NT2/D1 (cell line): ENCODE measurements at regions not wholly inside any gene's neighbourhood (a gene's known extent, or its start where the extent isn't known, plus 50 kb on each side); places are given as distances from the start of the nearest gene placed in this dataset.

Experiments used
- DNase-seq: peaks from one replicate; pipeline ENCODE4 v3.0.0-alpha.2; 2011; ENCODE audit warnings: low read depth, low spot score
- H3K27me3 ChIP-seq: 2 replicates; pipeline ENCODE4 v1.6.0; 2011; ENCODE audit warnings: mild to moderate bottlenecking; ENCODE audit not compliant: insufficient read length, insufficient read depth
- H3K36me3 ChIP-seq: 2 replicates; pipeline ENCODE4 v1.6.1; 2011; ENCODE audit warnings: mild to moderate bottlenecking, low read length, mixed read lengths; ENCODE audit not compliant: insufficient read depth, insufficient read length
- H3K4me1 ChIP-seq: 2 replicates; pipeline ENCODE4 v1.5.1; 2011; ENCODE audit not compliant: insufficient read depth, insufficient read length
- H3K4me3 ChIP-seq: 2 replicates; pipeline ENCODE4 v1.5.1; 2011; ENCODE audit warnings: low read depth; ENCODE audit not compliant: insufficient read length
- H3K9ac ChIP-seq: 2 replicates; pipeline ENCODE4 v1.6.0; 2011; ENCODE audit warnings: low read depth; ENCODE audit not compliant: insufficient read length
- H3K9me3 ChIP-seq: 2 replicates; pipeline ENCODE4 v1.5.1; 2011; ENCODE audit warnings: mild to moderate bottlenecking, low read length; ENCODE audit not compliant: insufficient read depth
- SUZ12 ChIP-seq: IDR thresholded peaks from 2 replicates; pipeline ENCODE4 v1.6.1; 2011; ENCODE audit not compliant: insufficient read length, insufficient read depth; ENCODE audit errors: extremely low read depth
- YY1 ChIP-seq: IDR thresholded peaks from 2 replicates; pipeline ENCODE4 v1.6.1; 2011; ENCODE audit not compliant: insufficient read length, insufficient read depth
- ZNF274 ChIP-seq: IDR thresholded peaks from 2 replicates; pipeline ENCODE4 v1.6.1; 2011; ENCODE audit warnings: mild to moderate bottlenecking, low read depth, low read length

GRCh38 chr3:53957831-53958230 lies 66.2 kb upstream of the SELENOK start:
- Histone ChIP-seq H3K27me3 (no peaks in the 10 kb centered on the region), H3K36me3 (no peaks in the 10 kb centered on the region), H3K4me1 (no peaks in the 10 kb centered on the region), H3K9me3 (0 out of 2 replicates have a peak, but pooled peaks cover 5% of the 10 kb centered on the region), H3K9ac (no peak overlapping the region), H3K4me3 (no peak overlapping the region)
- DNase-seq: no peak
- TF ChIP-seq SUZ12 (no peak), ZNF274 (no peak), YY1 (no peak)

GRCh38 chr3:53956586-53956985 lies 64.9 kb upstream of the SELENOK start:
- no peaks in the 10 kb centered on the region for H3K4me1 ChIP-seq
- DNase-seq: no peak
- TF ChIP-seq ZNF274 (no peak), YY1 (no peak), SUZ12 (no peak)

GRCh38 chr3:53949541-53949940 lies 57.9 kb upstream of the SELENOK start:
- no peaks in the 10 kb centered on the region for H3K4me1 ChIP-seq
- H3K9me3 ChIP-seq: peaks cover 36% of the 10 kb centered on the region
- no peaks in the 10 kb centered on the region for H3K27me3 ChIP-seq
- no peaks in the 10 kb centered on the region for H3K36me3 ChIP-seq
- no peak overlapping the region for H3K9ac ChIP-seq
- DNase-seq: no peak
- TF ChIP-seq YY1 (no peak), ZNF274 (no peak), SUZ12 (no peak)
- H3K4me3 ChIP-seq: no peak overlapping the region

More at GRCh38 chr3:53956586-53956985, 64.9 kb upstream of the SELENOK start:
- no peak overlapping the region for H3K4me3 ChIP-seq
- no peaks in the 10 kb centered on the region for H3K36me3 ChIP-seq
- H3K9me3 ChIP-seq: 0 out of 2 replicates have a peak, but pooled peaks cover 5% of the 10 kb centered on the region
- no peak overlapping the region for H3K9ac ChIP-seq
- H3K27me3 ChIP-seq: no peaks in the 10 kb centered on the region

GRCh38 chr3:53948174-53948573 lies 56.5 kb upstream of the SELENOK start:
- no peak overlapping the region for H3K9ac ChIP-seq
- no peak overlapping the region for H3K4me3 ChIP-seq
- no peak for DNase-seq
- H3K9me3 ChIP-seq: peaks cover 36% of the 10 kb centered on the region
- TF ChIP-seq ZNF274 (no peak), YY1 (no peak), SUZ12 (no peak)
- H3K4me1 ChIP-seq: no peaks in the 10 kb centered on the region
- no peaks in the 10 kb centered on the region for H3K27me3 ChIP-seq
- no peaks in the 10 kb centered on the region for H3K36me3 ChIP-seq

DNA sequence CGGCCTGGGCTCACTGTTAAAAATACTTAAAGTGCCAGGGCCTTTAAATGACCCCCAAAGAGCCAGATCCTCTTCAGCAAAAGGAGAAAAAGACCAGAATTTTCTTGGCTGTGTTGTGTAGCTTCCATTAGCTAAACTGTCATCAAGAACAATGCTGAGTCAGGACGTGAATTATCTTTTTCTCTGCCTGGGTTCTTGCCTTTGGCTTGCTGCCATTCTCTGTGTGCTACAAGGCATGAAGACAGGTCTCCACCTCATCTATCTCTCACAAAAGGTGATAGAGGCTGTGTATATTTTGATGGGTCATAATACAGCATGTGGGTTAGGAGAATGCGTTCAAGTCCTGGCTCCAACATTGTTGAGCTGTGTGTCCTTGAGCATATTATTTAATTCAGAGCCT lies 52.4 kb upstream of the SELENOK start:
- no peaks in the 10 kb centered on the region for H3K27me3 ChIP-seq
- no peak overlapping the region for H3K9ac ChIP-seq
- no peak for TF ChIP-seq YY1
- TF ChIP-seq ZNF274: no peak
- TF ChIP-seq SUZ12: no peak
- H3K36me3 ChIP-seq: no peaks in the 10 kb centered on the region
- H3K4me1 ChIP-seq: no peaks in the 10 kb centered on the region
- DNase-seq: no peak
- peaks cover 36% of the 10 kb centered on the region for H3K9me3 ChIP-seq
- no peak overlapping the region for H3K4me3 ChIP-seq

DNA sequence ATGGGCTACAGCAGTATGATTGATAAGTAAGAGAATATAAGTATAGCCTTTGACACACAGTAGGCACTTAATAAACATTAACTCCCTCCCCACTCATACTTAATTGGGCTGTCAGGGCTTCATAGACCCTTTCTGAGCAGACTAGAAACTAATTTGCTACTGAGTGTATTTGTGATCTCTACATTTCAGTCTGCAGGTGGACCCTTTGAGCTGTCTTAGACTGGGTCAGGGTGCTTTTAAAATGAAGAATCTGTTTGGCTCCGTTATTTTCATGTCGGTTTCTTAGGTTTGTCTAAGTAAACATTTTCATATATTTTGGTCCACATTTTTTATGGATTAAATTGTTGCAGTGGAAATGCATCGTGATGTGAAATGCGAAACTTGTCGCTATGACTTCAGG lies 50.3 kb upstream of the SELENOK start:
- peak; percentile 15 for DNase-seq
- no peak overlapping the region for H3K9ac ChIP-seq
- TF ChIP-seq SUZ12 (no peak), YY1 (no peak)
- no peaks in the 10 kb centered on the region for H3K27me3 ChIP-seq
- no peaks in the 10 kb centered on the region for H3K36me3 ChIP-seq
- H3K4me1 ChIP-seq: no peaks in the 10 kb centered on the region
- H3K4me3 ChIP-seq: no peak overlapping the region
- peaks cover 15% of the 10 kb centered on the region; the same call in 1 of the 2 replicates for H3K9me3 ChIP-seq
